Ovary (tissue), 7 donors: ENCODE measurements at regions not wholly inside any gene's neighbourhood (a gene's known extent, or its start where the extent isn't known, plus 50 kb on each side); places are given as distances from the start of the nearest gene placed in this dataset.

Experiments
- DNase-seq, 5 donors: peaks; one replicate each; pipeline ENCODE4 v3.0.0-alpha.2; 2019 to 2020
- H3K27ac ChIP-seq, 2 donors: fragments of 200-600 bp; one replicate each; pipeline versions ENCODE4 v1.5.1 to v1.8.0; 2019 to 2022
- H3K27me3 ChIP-seq: fragments of 200-600 bp; one replicate; pipeline ENCODE4 v1.8.0; 2022
- H3K36me3 ChIP-seq: fragments of 200-600 bp; sonication (generic); one replicate; pipeline ENCODE4 v1.5.1; 2019
- H3K4me1 ChIP-seq: one replicate; pipeline ENCODE4 v1.8.1; 2013; ENCODE audit warnings: mild to moderate bottlenecking, moderate library complexity; ENCODE audit not compliant: insufficient read depth
- H3K4me3 ChIP-seq: fragments of 200-600 bp; sonication (generic); one replicate; pipeline ENCODE4 v1.5.1; 2017
- H3K9me3 ChIP-seq, 2 donors: fragments of 200-600 bp in 1 of 2; sonication (generic) in 1 of 2; one replicate each; pipeline versions ENCODE4 v1.5.1 to v1.8.1; 2013 to 2019; ENCODE audit warnings: mild to moderate bottlenecking in 1 of 2, moderate library complexity in 1 of 2
- CTCF ChIP-seq, 3 donors: fragments of 450-650 bp in 2 of 3; fragments of 200-600 bp in 1 of 3; IDR thresholded peaks; one replicate each; pipeline versions ENCODE4 v1.5.1 to v1.8.0; 2016 to 2022; ENCODE audit warnings: antibody characterized with exemption in 3 of 3, mild to moderate bottlenecking in 1 of 3
- EP300 ChIP-seq: sonication (generic); formaldehyde crosslinking; IDR thresholded peaks from one replicate; pipeline ENCODE4 v1.6.1; 2017; ENCODE audit warnings: antibody characterized with exemption
- POLR2A ChIP-seq: fragments of 450-650 bp; IDR thresholded peaks from one replicate; pipeline ENCODE4 v1.6.1; 2017; ENCODE audit warnings: antibody characterized with exemption, mild to moderate bottlenecking, moderate library complexity
- WGBS, 3 donors: extraction: QIAGEN DNeasy Blood & Tissue Kit in 1 of 3; methylation state at CpG; one replicate each; pipeline versions ENCODE4 v1.1.5 to v1.1.7; 2013 to 2017; 5-methylcytosine and 5-hydroxymethylcytosine counted together
- intact Hi-C, 4 donors: fragments of 100-400 bp; cut with DNase I; formaldehyde crosslinking; loops; one replicate each; pipeline versions ENCODE4 v1.11.0 to v1.15.1; 2022 to 2023
- donor health status: DM: no; HTN: no; CAD: no; lungs with moderate emphysema.
- donor health status: DM: no; HTN: no; CAD: no.
- donor health status: Bipolar disorder and iron deficiency.
- donor health status: DM: no; HTN: no; CAD: no.
- donor health status: DM: yes; HTN: yes; CAD: no.

- H3K4me1 ChIP-seq, result no peaks in the 10 kb centered on the region
- H3K27ac ChIP-seq, result no peak overlapping the region
- DNase-seq, result no peak
- no peaks in the 10 kb centered on the region for H3K36me3 ChIP-seq
- TF ChIP-seq POLR2A (no peak), EP300 (no peak), CTCF (IDR thresholded peaks at IDR 0.05) (no peak)
- no peak overlapping the region for H3K4me3 ChIP-seq
- no peaks in the 10 kb centered on the region for H3K9me3 ChIP-seq
- intact Hi-C loops, result no loop called here
- no peaks in the 10 kb centered on the region for H3K27me3 ChIP-seq
Measured at GRCh38 chr9:104416470-104416869, 87.6 kb upstream of the OR13F1 start.

GRCh38 chr9:104417296-104417695, 86.8 kb upstream of the OR13F1 start:
- no peak overlapping the region for H3K27ac ChIP-seq
- intact Hi-C loops, result no loop called here
- no peak overlapping the region for H3K4me3 ChIP-seq
- H3K9me3 ChIP-seq, result no peaks in the 10 kb centered on the region
- TF ChIP-seq CTCF (IDR thresholded peaks at IDR 0.05) (no peak), POLR2A (no peak), EP300 (no peak)
- H3K36me3 ChIP-seq, result no peaks in the 10 kb centered on the region
- WGBS, 3 donors, result 77 to 91% (median 84%) methylated on average over 1 of the region's 1 CpG
- H3K27me3 ChIP-seq, result no peaks in the 10 kb centered on the region
- DNase-seq, result no peak
- no peaks in the 10 kb centered on the region for H3K4me1 ChIP-seq

GRCh38 chr9:104429031-104429546, 75.0 kb upstream of the OR13F1 start:
- DNase-seq, result no peak
- Histone ChIP-seq H3K9me3 (no peaks in the 10 kb centered on the region), H3K27ac (no peak overlapping the region), H3K27me3 (no peaks in the 10 kb centered on the region), H3K36me3 (no peaks in the 10 kb centered on the region), H3K4me1 (no peaks in the 10 kb centered on the region), H3K4me3 (no peak overlapping the region)
- no peak for TF ChIP-seq POLR2A
- TF ChIP-seq EP300, result no peak
- 47 to 58% (median 56%) methylated on average over 2 of the region's 2 CpGs for WGBS, 3 donors
- intact Hi-C loops, result no loop called here

- H3K4me3 ChIP-seq, result no peak overlapping the region
- TF ChIP-seq POLR2A (no peak), CTCF (IDR thresholded peaks at IDR 0.05) (no peak), EP300 (no peak)
- no peaks in the 10 kb centered on the region for H3K4me1 ChIP-seq
- WGBS, 3 donors, result 78 to 88% (median 81%) methylated on average over 4 of the region's 4 CpGs
- H3K27me3 ChIP-seq, result no peaks in the 10 kb centered on the region
- no peaks in the 10 kb centered on the region for H3K9me3 ChIP-seq
- H3K27ac ChIP-seq, result no peak overlapping the region
- no peaks in the 10 kb centered on the region for H3K36me3 ChIP-seq
- no peak for DNase-seq
- intact Hi-C loops, result no loop called here
Measured at GRCh38 chr9:104435059-104435458, 69.0 kb upstream of the OR13F1 start.

GRCh38 chr9:104448036-104448435, 56.0 kb upstream of the OR13F1 start:
- Histone ChIP-seq H3K4me3 (no peak overlapping the region), H3K9me3 (no peaks in the 10 kb centered on the region), H3K36me3 (no peaks in the 10 kb centered on the region), H3K4me1 (no peaks in the 10 kb centered on the region), H3K27me3 (no peaks in the 10 kb centered on the region), H3K27ac (no peak overlapping the region)
- TF ChIP-seq EP300 (no peak), CTCF (IDR thresholded peaks at IDR 0.05) (no peak), POLR2A (no peak)
- intact Hi-C loops, result no loop called here
- no peak for DNase-seq
- WGBS, 3 donors, result 45 to 55% (median 48%) methylated on average over 5 of the region's 5 CpGs
